IMR-90 (cell line): ENCODE measurements at regions not wholly inside any gene's neighbourhood (a gene's known extent, or its start where the extent isn't known, plus 50 kb on each side); places are given as distances from the start of the nearest gene placed in this dataset.

ENCODE experiments used
- ATAC-seq: fragments of 200-7000 bp; cut with Tn5 transposase; 2 replicates; pipeline ENCODE4 v1.9.1; 2020; ENCODE audit warnings: low read depth, mild to moderate bottlenecking, moderate library complexity
- BruUV-seq: library from RNA; stranded (reverse); fragments of 400-500 nt; replicated peaks from 2 replicates; lab custom pipeline; 2021; lab: Mats Ljungman, UMichigan
- CTCF ChIA-PET: fragments of 300-600 bp; formaldehyde crosslinking; extraction: SDS; loops from one replicate; lab custom pipeline; 2021; ENCODE audit warnings: antibody characterized with exemption; lab: Yijun Ruan, JAX
- POLR2A ChIA-PET: fragments of 300-600 bp; sonication (Branson Sonifier 250); formaldehyde crosslinking; loops from one replicate; lab custom pipeline; 2022; ENCODE audit warnings: antibody characterized with exemption; ENCODE audit not compliant: unreplicated experiment; lab: Charles Lee
- DNase-seq: peaks from one replicate; pipeline ENCODE4 v3.0.0; 2013
- H2AFZ ChIP-seq: replicated peaks from 2 replicates; pipeline ENCODE3; 2013; ENCODE audit warnings: low read length, mild to moderate bottlenecking; ENCODE audit not compliant: poor library complexity
- H2AK5ac ChIP-seq: 2 replicates; pipeline ENCODE4 v1.6.1; 2013; ENCODE audit warnings: low read depth, low read length, inconsistent platforms
- H2AK9ac ChIP-seq: replicated peaks from 2 replicates; pipeline ENCODE3; 2013; ENCODE audit warnings: mild to moderate bottlenecking, low read depth, low read length, moderate library complexity; ENCODE audit not compliant: poor library complexity
- H2BK120ac ChIP-seq: 2 replicates; pipeline ENCODE4 v1.6.1; 2013; ENCODE audit warnings: low read depth, low read length, inconsistent platforms
- H2BK15ac ChIP-seq: 3 replicates; pipeline ENCODE4 v1.6.1; 2013; ENCODE audit warnings: low read depth, low read length, inconsistent platforms
- H2BK20ac ChIP-seq: 2 replicates; pipeline ENCODE4 v1.6.1; 2013; ENCODE audit warnings: low read depth, mild to moderate bottlenecking, inconsistent platforms, low read length, moderate library complexity
- H2BK5ac ChIP-seq: 2 replicates; pipeline ENCODE4 v1.6.1; 2013; ENCODE audit warnings: mild to moderate bottlenecking, low read depth, low read length, inconsistent platforms; ENCODE audit not compliant: poor library complexity, severe bottlenecking
- H3K14ac ChIP-seq: replicated peaks from 2 replicates; pipeline ENCODE4 v1.6.1; 2013; ENCODE audit warnings: low read depth, low read length, inconsistent platforms
- H3K18ac ChIP-seq: 2 replicates; pipeline ENCODE4 v1.6.1; 2013; ENCODE audit warnings: low read depth, low read length, control low read depth
- H3K23ac ChIP-seq: 2 replicates; pipeline ENCODE4 v1.6.1; 2013; ENCODE audit warnings: low read depth, low read length, inconsistent platforms
- H3K27ac ChIP-seq: 2 replicates; pipeline ENCODE4 v1.5.1; 2013; ENCODE audit warnings: mild to moderate bottlenecking, control low read depth, low read length; ENCODE audit not compliant: insufficient read depth
- H3K27me3 ChIP-seq: 2 replicates; pipeline ENCODE4 v1.6.1; 2013; ENCODE audit warnings: low read length; ENCODE audit not compliant: control insufficient read depth, insufficient read depth
- H3K36me3 ChIP-seq: 2 replicates; pipeline ENCODE4 v1.6.1; 2013; ENCODE audit warnings: low read length, mixed read lengths; ENCODE audit not compliant: control insufficient read depth, insufficient read depth
- H3K4ac ChIP-seq: 2 replicates; pipeline ENCODE4 v1.6.1; 2013; ENCODE audit warnings: low read depth, low read length, inconsistent platforms
- H3K4me1 ChIP-seq: 2 replicates; pipeline ENCODE4 v1.6.1; 2013; ENCODE audit warnings: low read length, mixed read lengths; ENCODE audit not compliant: control insufficient read depth, insufficient read depth
- H3K4me2 ChIP-seq: 2 replicates; pipeline ENCODE4 v1.6.1; 2013; ENCODE audit warnings: low read depth, mild to moderate bottlenecking, control low read depth, low read length, moderate library complexity
- H3K4me3 ChIP-seq: 2 replicates; pipeline ENCODE4 v1.5.1; 2013; ENCODE audit warnings: low read depth, mild to moderate bottlenecking, control low read depth, low read length, moderate library complexity; ENCODE audit not compliant: insufficient read depth
- H3K56ac ChIP-seq: 2 replicates; pipeline ENCODE4 v1.6.1; 2013; ENCODE audit warnings: low read length, inconsistent platforms; ENCODE audit not compliant: insufficient read depth; ENCODE audit errors: extremely low read depth
- H3K79me1 ChIP-seq, 2 experiments: 2 replicates each; pipeline ENCODE4 v1.6.1; 2013; ENCODE audit warnings: low read length in 2 of 2, inconsistent platforms in 1 of 2, low read depth in 1 of 2
- H3K9ac ChIP-seq: 2 replicates; pipeline ENCODE4 v1.6.1; 2013; ENCODE audit warnings: low read depth, low read length, control low read depth
- H3K9me1 ChIP-seq: 2 replicates; pipeline ENCODE4 v1.6.1; 2013; ENCODE audit warnings: low read length, inconsistent platforms; ENCODE audit not compliant: insufficient read depth
- H3K9me3 ChIP-seq: 2 replicates; pipeline ENCODE4 v1.6.1; 2013; ENCODE audit warnings: low read length; ENCODE audit not compliant: control insufficient read depth, insufficient read depth
- H4K20me1 ChIP-seq: 2 replicates; pipeline ENCODE4 v1.6.1; 2013; ENCODE audit warnings: low read length, inconsistent platforms; ENCODE audit not compliant: insufficient read depth
- H4K5ac ChIP-seq: 2 replicates; pipeline ENCODE4 v1.6.1; 2013; ENCODE audit warnings: mild to moderate bottlenecking, low read depth, low read length, control low read depth
- H4K8ac ChIP-seq, 2 experiments: 2 replicates each; pipeline ENCODE4 v1.6.1; 2013; ENCODE audit warnings: low read depth in 2 of 2, low read length in 2 of 2, control low read depth in 1 of 2, inconsistent platforms in 1 of 2
- H4K91ac ChIP-seq: 2 replicates; pipeline ENCODE4 v1.6.1; 2013; ENCODE audit warnings: low read depth, low read length, inconsistent platforms; ENCODE audit not compliant: insufficient read depth
- BHLHE40 ChIP-seq: fragments of 150-350 bp; IDR thresholded peaks from 2 replicates; pipeline ENCODE4 v1.6.1; 2016; ENCODE audit warnings: mild to moderate bottlenecking, low read depth, low read length
- CEBPB ChIP-seq: IDR thresholded peaks from 2 replicates; pipeline ENCODE4 v1.6.1; 2012; ENCODE audit warnings: low read depth, low read length, improper control_type of control experiment
- CHD1 ChIP-seq: IDR thresholded peaks from 2 replicates; pipeline ENCODE4 v1.6.1; 2012; ENCODE audit warnings: low read depth, low read length, improper control_type of control experiment
- FOS ChIP-seq: fragments of 150-350 bp; IDR thresholded peaks from 2 replicates; pipeline ENCODE4 v1.6.1; 2016; ENCODE audit warnings: low read depth, low read length
- MAFK ChIP-seq: IDR thresholded peaks from 2 replicates; pipeline ENCODE4 v1.6.1; 2012; ENCODE audit warnings: low read depth, low read length, improper control_type of control experiment
- MAZ ChIP-seq: IDR thresholded peaks from 2 replicates; pipeline ENCODE4 v1.6.1; 2012; ENCODE audit warnings: low read depth, mild to moderate bottlenecking, low read length, improper control_type of control experiment, moderate library complexity, borderline replicate concordance
- MXI1 ChIP-seq: IDR thresholded peaks from 2 replicates; pipeline ENCODE4 v1.6.1; 2012; ENCODE audit warnings: low read depth, mild to moderate bottlenecking, low read length, moderate library complexity, borderline replicate concordance
- NFE2L2 ChIP-seq: fragments of 150-350 bp; IDR thresholded peaks from 2 replicates; pipeline ENCODE4 v1.6.1; 2016; ENCODE audit warnings: low read depth, mild to moderate bottlenecking, low read length
- POLR2A ChIP-seq: IDR thresholded peaks from 2 replicates; pipeline ENCODE4 v1.6.1; 2012; ENCODE audit warnings: mild to moderate bottlenecking, low read depth, low read length
- RAD21 ChIP-seq: IDR thresholded peaks from 2 replicates; pipeline ENCODE4 v1.6.1; 2012; ENCODE audit warnings: low read length, improper control_type of control experiment
- RCOR1 ChIP-seq: IDR thresholded peaks from 2 replicates; pipeline ENCODE4 v1.6.1; 2012; ENCODE audit warnings: mild to moderate bottlenecking, low read length, improper control_type of control experiment; ENCODE audit not compliant: insufficient replicate concordance
- RFX5 ChIP-seq: IDR thresholded peaks from 2 replicates; pipeline ENCODE4 v1.8.0; 2012; ENCODE audit warnings: low read depth, mild to moderate bottlenecking, low read length, moderate library complexity
- WGBS, 2 experiments: methylation state at CpG; one replicate each; pipeline versions ENCODE4 v1.1.5 to v1.1.7; 2013; ENCODE audit warnings: missing lambda C conversion rate in 2 of 2; ENCODE audit not compliant: insufficient read length in 1 of 2; ENCODE audit errors: extremely low coverage in 2 of 2; 5-methylcytosine and 5-hydroxymethylcytosine counted together
- dilution Hi-C: fragments of 300-500 bp; cut with HindIII; formaldehyde crosslinking; loops from one replicate; pipeline ENCODE4 v1.14.3; 2018; ENCODE audit warnings: low sequenced_read_pairs; ENCODE audit not compliant: unreplicated experiment
- in situ Hi-C: fragments of 300-500 bp; cut with MboI; formaldehyde crosslinking; loops from 3 replicates; pipeline ENCODE4 v1.14.3; 2019; ENCODE audit warnings: low sequenced_read_pairs, inconsistent platforms, mixed read lengths
- intact Hi-C: fragments of 100-400 bp; cut with micrococcal nuclease; formaldehyde crosslinking; loops from 2 replicates; pipeline ENCODE4 v1.10.0; 2022
- TF ChIP-seq, protein P1 (sequence below): fragments of 150-350 bp; IDR thresholded peaks from 2 replicates; pipeline ENCODE4 v1.6.1; 2016; ENCODE audit warnings: low read depth, mild to moderate bottlenecking, low read length, moderate library complexity, borderline replicate concordance
- TF ChIP-seq, protein P2 (sequence below): conservative IDR thresholded peaks from 2 replicates; pipeline ENCODE4 v1.5.1; 2012; ENCODE audit warnings: mild to moderate bottlenecking, low read depth, low read length, improper control_type of control experiment
- TF ChIP-seq, protein P3 (sequence below): fragments of 150-350 bp; IDR thresholded peaks from 2 replicates; pipeline ENCODE4 v1.6.1; 2017; ENCODE audit warnings: mild to moderate bottlenecking, antibody characterized with exemption, low read length, low read depth

DNA sequence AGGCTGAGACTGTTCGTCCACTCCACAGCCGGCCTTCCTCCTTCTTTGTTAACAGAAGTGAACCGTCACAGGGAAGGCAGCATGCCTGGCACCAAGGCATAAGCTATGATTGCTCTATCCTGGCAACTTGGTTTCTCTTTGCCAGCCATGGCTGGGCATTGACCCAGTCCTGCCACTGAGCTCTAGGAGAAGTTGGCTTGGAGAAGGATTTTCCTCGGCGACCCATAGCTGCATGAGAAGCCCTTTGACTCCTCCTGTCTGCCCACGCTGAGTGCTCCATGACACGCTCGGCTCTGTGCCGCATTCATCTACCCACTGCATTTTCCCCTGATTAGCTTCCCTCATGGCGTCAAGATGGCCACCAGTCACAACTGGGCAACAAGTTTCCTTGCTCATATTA lies 111.8 kb upstream of the EXOC2 start:
- H2AK9ac ChIP-seq, result no peak overlapping the region
- no peaks in the 10 kb centered on the region for H3K9me3 ChIP-seq
- no peak overlapping the region for H4K5ac ChIP-seq
- in situ Hi-C loops, result no loop called here
- no TSS peak for BruUV-seq
- no peak overlapping the region for H3K27ac ChIP-seq
- ATAC-seq (no peak), DNase-seq (no peak)
- H2BK5ac ChIP-seq, result no peak overlapping the region
- H3K23ac ChIP-seq, result no peak overlapping the region
- no peaks in the 10 kb centered on the region for H3K36me3 ChIP-seq
- no peak overlapping the region for H3K4ac ChIP-seq
- no peak overlapping the region for H3K14ac ChIP-seq
- WGBS, 2 experiments, result 100% methylated on average over 1 of the region's 10 CpGs; no CpG with 5 or more reads in 1 of the 2 experiments
- TF ChIP-seq CHD1 (no peak), FOS (no peak), BHLHE40 (no peak), MAZ (no peak), RAD21 (no peak), MXI1 (no peak), POLR2A (no peak), MAFK (no peak), RCOR1 (no peak), NFE2L2 (no peak), RFX5 (no peak), CEBPB (no peak)
- TF ChIP-seq, protein P1, sequence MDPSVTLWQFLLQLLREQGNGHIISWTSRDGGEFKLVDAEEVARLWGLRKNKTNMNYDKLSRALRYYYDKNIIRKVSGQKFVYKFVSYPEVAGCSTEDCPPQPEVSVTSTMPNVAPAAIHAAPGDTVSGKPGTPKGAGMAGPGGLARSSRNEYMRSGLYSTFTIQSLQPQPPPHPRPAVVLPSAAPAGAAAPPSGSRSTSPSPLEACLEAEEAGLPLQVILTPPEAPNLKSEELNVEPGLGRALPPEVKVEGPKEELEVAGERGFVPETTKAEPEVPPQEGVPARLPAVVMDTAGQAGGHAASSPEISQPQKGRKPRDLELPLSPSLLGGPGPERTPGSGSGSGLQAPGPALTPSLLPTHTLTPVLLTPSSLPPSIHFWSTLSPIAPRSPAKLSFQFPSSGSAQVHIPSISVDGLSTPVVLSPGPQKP, result no peak
- TF ChIP-seq, protein P2, sequence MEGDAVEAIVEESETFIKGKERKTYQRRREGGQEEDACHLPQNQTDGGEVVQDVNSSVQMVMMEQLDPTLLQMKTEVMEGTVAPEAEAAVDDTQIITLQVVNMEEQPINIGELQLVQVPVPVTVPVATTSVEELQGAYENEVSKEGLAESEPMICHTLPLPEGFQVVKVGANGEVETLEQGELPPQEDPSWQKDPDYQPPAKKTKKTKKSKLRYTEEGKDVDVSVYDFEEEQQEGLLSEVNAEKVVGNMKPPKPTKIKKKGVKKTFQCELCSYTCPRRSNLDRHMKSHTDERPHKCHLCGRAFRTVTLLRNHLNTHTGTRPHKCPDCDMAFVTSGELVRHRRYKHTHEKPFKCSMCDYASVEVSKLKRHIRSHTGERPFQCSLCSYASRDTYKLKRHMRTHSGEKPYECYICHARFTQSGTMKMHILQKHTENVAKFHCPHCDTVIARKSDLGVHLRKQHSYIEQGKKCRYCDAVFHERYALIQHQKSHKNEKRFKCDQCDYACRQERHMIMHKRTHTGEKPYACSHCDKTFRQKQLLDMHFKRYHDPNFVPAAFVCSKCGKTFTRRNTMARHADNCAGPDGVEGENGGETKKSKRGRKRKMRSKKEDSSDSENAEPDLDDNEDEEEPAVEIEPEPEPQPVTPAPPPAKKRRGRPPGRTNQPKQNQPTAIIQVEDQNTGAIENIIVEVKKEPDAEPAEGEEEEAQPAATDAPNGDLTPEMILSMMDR, result no peak
- TF ChIP-seq, protein P3, sequence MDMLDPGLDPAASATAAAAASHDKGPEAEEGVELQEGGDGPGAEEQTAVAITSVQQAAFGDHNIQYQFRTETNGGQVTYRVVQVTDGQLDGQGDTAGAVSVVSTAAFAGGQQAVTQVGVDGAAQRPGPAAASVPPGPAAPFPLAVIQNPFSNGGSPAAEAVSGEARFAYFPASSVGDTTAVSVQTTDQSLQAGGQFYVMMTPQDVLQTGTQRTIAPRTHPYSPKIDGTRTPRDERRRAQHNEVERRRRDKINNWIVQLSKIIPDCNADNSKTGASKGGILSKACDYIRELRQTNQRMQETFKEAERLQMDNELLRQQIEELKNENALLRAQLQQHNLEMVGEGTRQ, result no peak
- H2BK120ac ChIP-seq, result no peak overlapping the region
- no peaks in the 10 kb centered on the region for H4K20me1 ChIP-seq
- H3K9me1 ChIP-seq, result no peaks in the 10 kb centered on the region
- dilution Hi-C loops, result no loop called here
- no peak overlapping the region for H4K8ac ChIP-seq
- no peak overlapping the region for H4K91ac ChIP-seq
- intact Hi-C loops, result no loop called here
- no peak overlapping the region for H3K9ac ChIP-seq
- H3K4me1 ChIP-seq, result no peaks in the 10 kb centered on the region
- H2BK15ac ChIP-seq, result no peak overlapping the region
- H3K79me1 ChIP-seq, result no peaks in the 10 kb centered on the region
- no peak overlapping the region for H3K18ac ChIP-seq
- H2AK5ac ChIP-seq, result no peak overlapping the region
- H3K56ac ChIP-seq, result no peak overlapping the region
- ChIA-PET POLR2A (no interaction called here), CTCF (interaction anchor here (0.6 kb wide), 1 partner anchor 61 kb away, joined by 3 read pairs; no protein-coding TSS in a partner anchor)
- H3K4me2 ChIP-seq, result no peak overlapping the region
- no peak overlapping the region for H2BK20ac ChIP-seq
- H2AFZ ChIP-seq, result no peak overlapping the region
- H3K27me3 ChIP-seq, result peaks cover 13% of the 10 kb centered on the region
- H3K4me3 ChIP-seq, result no peak overlapping the region
